A549 (cell line): ENCODE measurements at regions not wholly inside any gene's neighbourhood (a gene's known extent, or its start where the extent isn't known, plus 50 kb on each side); places are given as distances from the start of the nearest gene placed in this dataset.

Source experiments
- ATAC-seq, 2 experiments: fragments of 200-7000 bp in 1 of 2; fragments of >200 bp in 1 of 2; cut with Nextera tagmentation in 1 of 2; cut with Tn5 transposase in 1 of 2; 3 replicates each; pipeline versions ENCODE4 v1.8.0 to v1.9.1; 2018 to 2020; ENCODE audit warnings: mild to moderate bottlenecking in 1 of 2, moderate library complexity in 1 of 2
- CTCF ChIA-PET: fragments of 300-600 bp; sonication (Branson Sonifier 250); formaldehyde crosslinking; extraction: SDS; loops from one replicate; lab custom pipeline; 2021; ENCODE audit warnings: antibody characterized with exemption, inconsistent platforms; lab: Yijun Ruan, JAX
- POLR2A ChIA-PET: fragments of 350-600 bp; formaldehyde crosslinking; extraction: SDS; loops from one replicate; lab custom pipeline; 2021; ENCODE audit warnings: antibody characterized with exemption, inconsistent platforms; lab: Yijun Ruan, JAX
- DNase-seq, 2 experiments: peaks; one replicate each; pipeline versions ENCODE4 v3.0.0 to v3.0.0-alpha.2; 2011 to 2016; ENCODE audit warnings: low read depth in 1 of 2, low spot score in 1 of 2
- FAIRE-seq: peaks from 2 replicates; lab custom pipeline; 2011; peaks lifted over from hg19 to GRCh38; lab: Jason Lieb, UNC
- H3K27ac ChIP-seq, 2 experiments: fragments of >200 bp; sonication (Bioruptor Twin); formaldehyde crosslinking; 3 replicates each; pipeline ENCODE4 v1.5.1; 2016 to 2017
- H3K4me1 ChIP-seq: fragments of >200 bp; sonication (Bioruptor Twin); formaldehyde crosslinking; 3 replicates; pipeline ENCODE4 v1.6.1; 2016
- H3K4me2 ChIP-seq: fragments of >200 bp; sonication (Bioruptor Twin); formaldehyde crosslinking; 3 replicates; pipeline ENCODE4 v1.6.1; 2016
- H3K4me3 ChIP-seq: fragments of >200 bp; sonication (Bioruptor Twin); formaldehyde crosslinking; 3 replicates; pipeline ENCODE4 v1.5.1; 2016
- H3K9me3 ChIP-seq: fragments of >200 bp; sonication (Bioruptor Twin); formaldehyde crosslinking; 3 replicates; pipeline ENCODE4 v1.6.1; 2016
- BCL3 ChIP-seq: fragments of >200 bp; sonication (Bioruptor Twin); formaldehyde crosslinking; IDR thresholded peaks from 3 replicates; pipeline ENCODE4 v1.6.1; 2016
- BHLHE40 ChIP-seq: IDR thresholded peaks from 2 replicates; pipeline ENCODE4 v1.6.1; 2012; ENCODE audit warnings: low read depth, low read length, inconsistent platforms
- CBX2 ChIP-seq: fragments of 200-600 bp; sonication (generic); IDR thresholded peaks from 2 replicates; pipeline ENCODE4 v1.6.1; 2016; ENCODE audit warnings: low read depth, mild to moderate bottlenecking, borderline replicate concordance
- CBX8 ChIP-seq: fragments of 200-600 bp; sonication (generic); IDR thresholded peaks from 2 replicates; pipeline ENCODE4 v1.6.1; 2016
- EHMT2 ChIP-seq: fragments of 200-600 bp; sonication (generic); IDR thresholded peaks from 2 replicates; pipeline ENCODE4 v1.6.1; 2016; ENCODE audit warnings: antibody characterized with exemption, low read depth, mild to moderate bottlenecking, moderate library complexity
- FOSB ChIP-seq: fragments of 250-450 bp; sonication (Bioruptor Pico); IDR thresholded peaks from 2 replicates; pipeline ENCODE4 v1.5.0; 2020; ENCODE audit warnings: mild to moderate bottlenecking, moderate library complexity
- FOSL2 ChIP-seq, 2 experiments: fragments of 450-650 bp in 1 of 2; fragments of >200 bp in 1 of 2; sonication (Bioruptor Twin) in 1 of 2; formaldehyde crosslinking; IDR thresholded peaks; 2 replicates each; pipeline versions ENCODE4 v1.5.0 to v1.6.1; 2016 to 2020; ENCODE audit warnings: mild to moderate bottlenecking in 1 of 2, moderate library complexity in 1 of 2
- HDAC2 ChIP-seq: fragments of 200-600 bp; sonication (generic); IDR thresholded peaks from 2 replicates; pipeline ENCODE4 v1.6.1; 2016
- HOXB5 ChIP-seq: fragments of 250-450 bp; sonication (Bioruptor Pico); IDR thresholded peaks from 2 replicates; pipeline ENCODE4 v1.5.0; 2020; ENCODE audit warnings: mild to moderate bottlenecking, moderate library complexity
- MAFK ChIP-seq: fragments of 450-650 bp; IDR thresholded peaks from 2 replicates; pipeline ENCODE4 v1.6.1; 2014; ENCODE audit not compliant: partially characterized antibody
- MAX ChIP-seq: IDR thresholded peaks from 2 replicates; pipeline ENCODE4 v1.6.1; 2012
- MAZ ChIP-seq: fragments of 150-350 bp; IDR thresholded peaks from 2 replicates; pipeline ENCODE4 v1.6.1; 2014; ENCODE audit warnings: antibody characterized with exemption, low read depth, low read length, borderline replicate concordance
- PBX3 ChIP-seq: IDR thresholded peaks from 2 replicates; pipeline ENCODE4 v1.6.1; 2012
- POLR2AphosphoS2 ChIP-seq: conservative IDR thresholded peaks from 2 replicates; pipeline ENCODE4 v1.6.1; 2012; ENCODE audit warnings: low read length, improper control_type of control experiment, inconsistent platforms
- RARB ChIP-seq: fragments of 250-450 bp; sonication (Bioruptor Pico); IDR thresholded peaks from 2 replicates; pipeline ENCODE4 v1.8.0; 2021; ENCODE audit warnings: mild to moderate bottlenecking, moderate library complexity
- RFX5 ChIP-seq: fragments of 450-650 bp; IDR thresholded peaks from 2 replicates; pipeline ENCODE4 v1.7.1; 2014; ENCODE audit warnings: antibody characterized with exemption, mild to moderate bottlenecking, moderate library complexity
- SREBF2 ChIP-seq: fragments of 450-650 bp; IDR thresholded peaks from 2 replicates; pipeline ENCODE4 v1.6.1; 2014; ENCODE audit warnings: mild to moderate bottlenecking, moderate library complexity
- TP53 ChIP-seq: fragments of 250-450 bp; sonication (Bioruptor Pico); IDR thresholded peaks from 2 replicates; pipeline ENCODE4 v1.5.0; 2021; ENCODE audit warnings: mild to moderate bottlenecking, moderate library complexity
- USF2 ChIP-seq: fragments of 450-650 bp; IDR thresholded peaks from 2 replicates; pipeline ENCODE4 v1.6.1; 2014; ENCODE audit warnings: antibody characterized with exemption
- ZC3H11A ChIP-seq: fragments of 450-650 bp; IDR thresholded peaks from 2 replicates; pipeline ENCODE4 v1.6.1; 2014; ENCODE audit warnings: antibody characterized with exemption, mild to moderate bottlenecking
- ZFP36 ChIP-seq: fragments of 450-650 bp; IDR thresholded peaks from 2 replicates; pipeline ENCODE4 v1.6.1; 2014; ENCODE audit warnings: borderline replicate concordance; ENCODE audit not compliant: partially characterized antibody
- ZNF302 ChIP-seq: fragments of 250-450 bp; sonication (Bioruptor Pico); IDR thresholded peaks from 2 replicates; pipeline ENCODE4 v1.9.0; 2021; ENCODE audit warnings: inconsistent platforms, mild to moderate bottlenecking, moderate library complexity
- WGBS: methylation state at CpG from one replicate; pipeline ENCODE4 v1.1.6; 2017; ENCODE audit errors: missing lambda C conversion rate; 5-methylcytosine and 5-hydroxymethylcytosine counted together
- TF ChIP-seq, protein P1 (sequence below): fragments of >200 bp; sonication (Bioruptor Twin); formaldehyde crosslinking; IDR thresholded peaks from 3 replicates; pipeline ENCODE4 v1.5.1; 2016
- TF ChIP-seq, protein P2 (sequence below): fragments of 200-600 bp; sonication (generic); IDR thresholded peaks from 2 replicates; pipeline ENCODE4 v1.6.1; 2016; ENCODE audit warnings: antibody characterized with exemption, mild to moderate bottlenecking, moderate library complexity

- no peak for TF ChIP-seq MAX
- no peak for TF ChIP-seq RFX5
- no peak for TF ChIP-seq MAFK
- TF ChIP-seq BCL3 = no peak
- no peak for TF ChIP-seq EHMT2
- TF ChIP-seq ZFP36 = no peak
- TF ChIP-seq CBX2 = no peak
Observed at GRCh38 chr6:130577178-130577919, 211.5 kb downstream of the TMEM200A start (continued).

- TF ChIP-seq, protein P1, sequence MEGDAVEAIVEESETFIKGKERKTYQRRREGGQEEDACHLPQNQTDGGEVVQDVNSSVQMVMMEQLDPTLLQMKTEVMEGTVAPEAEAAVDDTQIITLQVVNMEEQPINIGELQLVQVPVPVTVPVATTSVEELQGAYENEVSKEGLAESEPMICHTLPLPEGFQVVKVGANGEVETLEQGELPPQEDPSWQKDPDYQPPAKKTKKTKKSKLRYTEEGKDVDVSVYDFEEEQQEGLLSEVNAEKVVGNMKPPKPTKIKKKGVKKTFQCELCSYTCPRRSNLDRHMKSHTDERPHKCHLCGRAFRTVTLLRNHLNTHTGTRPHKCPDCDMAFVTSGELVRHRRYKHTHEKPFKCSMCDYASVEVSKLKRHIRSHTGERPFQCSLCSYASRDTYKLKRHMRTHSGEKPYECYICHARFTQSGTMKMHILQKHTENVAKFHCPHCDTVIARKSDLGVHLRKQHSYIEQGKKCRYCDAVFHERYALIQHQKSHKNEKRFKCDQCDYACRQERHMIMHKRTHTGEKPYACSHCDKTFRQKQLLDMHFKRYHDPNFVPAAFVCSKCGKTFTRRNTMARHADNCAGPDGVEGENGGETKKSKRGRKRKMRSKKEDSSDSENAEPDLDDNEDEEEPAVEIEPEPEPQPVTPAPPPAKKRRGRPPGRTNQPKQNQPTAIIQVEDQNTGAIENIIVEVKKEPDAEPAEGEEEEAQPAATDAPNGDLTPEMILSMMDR = no peak
- no peak for TF ChIP-seq PBX3
- no peak for TF ChIP-seq HDAC2
- TF ChIP-seq FOSL2 (IDR thresholded peaks at IDR 0.05) = no peak
- TF ChIP-seq FOSL2 (CRISPR knock-in tag; IDR thresholded peaks at IDR 0.05) = no peak
- no peak for TF ChIP-seq FOSB (CRISPR knock-in tag)
- no peak for TF ChIP-seq MAZ
- no peak for TF ChIP-seq ZC3H11A
- no peak for TF ChIP-seq POLR2AphosphoS2
- TF ChIP-seq RARB (CRISPR knock-in tag) = no peak
- TF ChIP-seq MAFK = no peak
- TF ChIP-seq TP53 = no peak
- TF ChIP-seq, protein P2, sequence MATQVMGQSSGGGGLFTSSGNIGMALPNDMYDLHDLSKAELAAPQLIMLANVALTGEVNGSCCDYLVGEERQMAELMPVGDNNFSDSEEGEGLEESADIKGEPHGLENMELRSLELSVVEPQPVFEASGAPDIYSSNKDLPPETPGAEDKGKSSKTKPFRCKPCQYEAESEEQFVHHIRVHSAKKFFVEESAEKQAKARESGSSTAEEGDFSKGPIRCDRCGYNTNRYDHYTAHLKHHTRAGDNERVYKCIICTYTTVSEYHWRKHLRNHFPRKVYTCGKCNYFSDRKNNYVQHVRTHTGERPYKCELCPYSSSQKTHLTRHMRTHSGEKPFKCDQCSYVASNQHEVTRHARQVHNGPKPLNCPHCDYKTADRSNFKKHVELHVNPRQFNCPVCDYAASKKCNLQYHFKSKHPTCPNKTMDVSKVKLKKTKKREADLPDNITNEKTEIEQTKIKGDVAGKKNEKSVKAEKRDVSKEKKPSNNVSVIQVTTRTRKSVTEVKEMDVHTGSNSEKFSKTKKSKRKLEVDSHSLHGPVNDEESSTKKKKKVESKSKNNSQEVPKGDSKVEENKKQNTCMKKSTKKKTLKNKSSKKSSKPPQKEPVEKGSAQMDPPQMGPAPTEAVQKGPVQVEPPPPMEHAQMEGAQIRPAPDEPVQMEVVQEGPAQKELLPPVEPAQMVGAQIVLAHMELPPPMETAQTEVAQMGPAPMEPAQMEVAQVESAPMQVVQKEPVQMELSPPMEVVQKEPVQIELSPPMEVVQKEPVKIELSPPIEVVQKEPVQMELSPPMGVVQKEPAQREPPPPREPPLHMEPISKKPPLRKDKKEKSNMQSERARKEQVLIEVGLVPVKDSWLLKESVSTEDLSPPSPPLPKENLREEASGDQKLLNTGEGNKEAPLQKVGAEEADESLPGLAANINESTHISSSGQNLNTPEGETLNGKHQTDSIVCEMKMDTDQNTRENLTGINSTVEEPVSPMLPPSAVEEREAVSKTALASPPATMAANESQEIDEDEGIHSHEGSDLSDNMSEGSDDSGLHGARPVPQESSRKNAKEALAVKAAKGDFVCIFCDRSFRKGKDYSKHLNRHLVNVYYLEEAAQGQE = no peak
- no peak for TF ChIP-seq SREBF2
- TF ChIP-seq ZNF302 (CRISPR knock-in tag) = no peak
- TF ChIP-seq CBX8 = no peak
- TF ChIP-seq MAX = no peak
- TF ChIP-seq HOXB5 (CRISPR knock-in tag) = no peak
- TF ChIP-seq USF2 = no peak
- no peak for TF ChIP-seq BHLHE40
- TF ChIP-seq, all 56 proteins: peak for 0
- ATAC-seq (no peak), DNase-seq (no peak), FAIRE-seq (no peak)
- Histone ChIP-seq H3K4me1 (no peaks in the 10 kb centered on the region), H3K4me2 (no peak overlapping the region), H3K4me3 (no peak overlapping the region), H3K9me3 (no peaks in the 10 kb centered on the region), H3K27ac (no peak overlapping the region)
- CTCF ChIA-PET = no interaction called here
- 3% methylated on average over 3 of the region's 3 CpGs for WGBS
- POLR2A ChIA-PET = no interaction called here
Observed at GRCh38 chr6:130578713-130579112, 212.9 kb downstream of the TMEM200A start.
